ENCODE measurements at regions not wholly inside any gene's neighbourhood (a gene's known extent, or its start where the extent isn't known, plus 50 kb on each side); places are given as distances from the start of the nearest gene placed in this dataset.
A peak's percentile ranks its signal among the peaks of the same experiment; 100 is the strongest.
"Not testable (repeated sequence)": the region's sequence is repeated elsewhere in the genome, so short reads cannot be mapped to it uniquely, and the experiment has no call there.

- DNase-seq, result no peak
Measured at GRCh38 chr6:144897441-144897921, 612.3 kb downstream of the UTRN start.

DNA sequence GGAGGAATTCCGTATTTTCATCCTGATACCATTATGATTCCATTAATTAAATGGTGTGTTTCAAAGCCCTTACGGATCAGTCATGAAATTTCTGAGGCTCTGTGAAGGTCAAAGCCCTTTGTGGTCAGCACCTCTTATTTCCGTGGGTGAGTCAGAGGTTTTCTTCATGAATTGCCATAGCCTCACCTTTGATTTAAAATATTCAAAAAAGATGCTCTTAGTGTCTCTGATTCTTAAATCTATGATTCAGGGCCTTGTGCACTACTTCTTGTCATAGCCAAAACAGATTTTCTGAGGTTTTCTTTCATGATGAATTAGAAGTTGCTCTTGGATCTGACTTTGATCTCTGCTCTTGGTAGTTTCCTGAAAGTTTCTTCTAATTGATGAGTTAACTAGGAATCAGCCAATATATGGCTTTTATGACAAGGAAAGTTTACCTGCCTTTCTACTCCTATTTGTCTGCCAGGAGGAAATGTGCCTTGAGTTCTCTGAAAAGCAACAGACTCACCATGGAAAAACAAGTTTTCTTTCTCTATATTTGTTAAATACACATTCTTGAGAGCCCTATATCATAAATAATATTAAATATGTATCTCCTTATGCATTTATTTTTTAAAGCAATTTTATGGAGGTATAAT, 613.0 kb downstream of the UTRN start:
- no peak for DNase-seq

DNA sequence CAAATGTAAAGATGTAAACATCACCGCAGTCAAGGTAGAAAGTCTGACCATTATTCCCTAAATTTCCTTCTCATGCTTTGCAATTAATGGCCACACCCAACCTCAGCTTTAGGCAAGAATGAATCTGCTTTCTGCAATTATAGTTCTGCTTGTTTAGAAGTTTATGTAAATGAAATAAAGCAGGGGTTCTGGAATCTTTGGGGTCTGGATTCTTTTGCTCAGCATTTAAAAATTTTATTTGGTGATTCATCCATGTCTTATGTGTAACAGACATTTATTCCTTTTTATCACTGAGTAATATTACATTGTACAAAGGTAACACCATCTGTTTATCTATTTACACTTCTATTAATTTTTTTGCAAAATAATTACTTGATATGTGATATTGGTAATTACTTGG, 613.6 kb downstream of the UTRN start:
- DNase-seq, result no peak

GRCh38 chr6:144899161-144899560, 614.0 kb downstream of the UTRN start:
- DNase-seq, result no peak

DNA sequence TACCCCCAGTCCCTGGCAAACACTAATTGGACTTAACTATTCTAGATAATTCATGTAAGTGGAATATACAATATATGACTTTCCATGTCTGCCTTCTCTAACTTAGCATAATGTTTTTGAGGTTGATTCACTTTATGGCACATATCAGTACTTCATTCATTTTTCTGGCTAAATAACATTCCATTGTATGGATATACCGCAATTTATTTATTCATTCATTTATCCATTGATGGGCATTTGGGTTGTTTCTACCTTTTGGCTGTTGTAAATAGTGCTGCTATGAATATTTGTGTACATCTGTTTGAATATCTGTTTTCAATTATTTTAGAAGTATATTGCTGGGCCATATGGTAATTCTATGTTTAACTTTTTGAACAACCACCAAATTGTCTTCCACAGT, 616.3 kb downstream of the UTRN start:
- DNase-seq, result no peak

- DNase-seq, result no peak
Measured at GRCh38 chr6:144908004-144908403, 622.9 kb downstream of the UTRN start.

DNA sequence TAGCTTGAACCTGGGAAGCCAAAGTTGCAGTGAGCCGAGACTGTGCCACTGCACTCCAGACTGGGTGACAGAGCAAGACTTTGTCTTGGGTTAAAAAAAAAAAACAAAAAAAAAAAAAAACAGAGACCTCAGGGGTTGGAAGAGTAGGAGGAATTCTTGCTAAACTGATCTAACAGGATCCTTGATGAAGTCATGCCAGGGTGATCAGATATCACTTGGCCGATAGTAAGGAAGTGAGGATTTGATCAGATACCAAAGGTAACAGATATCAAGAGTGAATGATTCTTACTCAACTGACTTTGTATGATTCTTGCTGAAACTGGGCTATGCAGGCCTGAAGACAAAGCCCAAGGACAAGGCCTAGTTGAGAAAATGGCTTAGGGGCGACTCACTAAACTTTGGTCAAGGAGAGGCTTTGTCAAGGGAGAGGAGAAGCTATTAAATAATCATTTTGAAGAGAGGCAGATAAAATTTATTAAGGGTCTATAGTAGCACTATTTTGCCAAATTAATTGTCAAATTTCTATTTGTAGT, 624.7 kb downstream of the UTRN start:
- no peak for DNase-seq

- no peak for DNase-seq
Measured at GRCh38 chr6:144911322-144911721, 626.2 kb downstream of the UTRN start.

- DNase-seq, result no peak
Measured at GRCh38 chr6:144912474-144912873, 627.3 kb downstream of the UTRN start.

- DNase-seq, result no peak
Measured at GRCh38 chr6:144918073-144918472, 632.9 kb downstream of the UTRN start.

DNA sequence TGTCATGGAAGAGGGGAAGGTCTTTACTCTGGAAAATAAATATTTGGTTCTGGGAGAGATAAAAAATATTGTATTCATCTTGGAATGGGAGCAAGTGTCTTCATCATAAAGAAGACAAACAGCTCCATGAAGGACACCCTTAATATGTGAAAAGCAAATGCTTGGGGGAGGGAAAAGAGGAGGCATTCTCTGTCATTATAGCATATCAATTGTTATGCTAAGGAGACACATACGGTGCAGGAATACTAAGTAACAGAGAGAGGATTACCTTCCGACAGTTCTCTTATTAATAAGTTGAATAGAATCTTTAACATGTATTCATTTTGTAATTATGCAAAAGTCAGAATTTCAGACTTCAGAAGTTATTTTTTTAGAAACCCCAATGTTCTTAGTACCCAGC, 634.4 kb downstream of the UTRN start:
- DNase-seq, result no peak

- DNase-seq, result no peak
Measured at GRCh38 chr6:144920391-144920961, 635.3 kb downstream of the UTRN start.

DNA sequence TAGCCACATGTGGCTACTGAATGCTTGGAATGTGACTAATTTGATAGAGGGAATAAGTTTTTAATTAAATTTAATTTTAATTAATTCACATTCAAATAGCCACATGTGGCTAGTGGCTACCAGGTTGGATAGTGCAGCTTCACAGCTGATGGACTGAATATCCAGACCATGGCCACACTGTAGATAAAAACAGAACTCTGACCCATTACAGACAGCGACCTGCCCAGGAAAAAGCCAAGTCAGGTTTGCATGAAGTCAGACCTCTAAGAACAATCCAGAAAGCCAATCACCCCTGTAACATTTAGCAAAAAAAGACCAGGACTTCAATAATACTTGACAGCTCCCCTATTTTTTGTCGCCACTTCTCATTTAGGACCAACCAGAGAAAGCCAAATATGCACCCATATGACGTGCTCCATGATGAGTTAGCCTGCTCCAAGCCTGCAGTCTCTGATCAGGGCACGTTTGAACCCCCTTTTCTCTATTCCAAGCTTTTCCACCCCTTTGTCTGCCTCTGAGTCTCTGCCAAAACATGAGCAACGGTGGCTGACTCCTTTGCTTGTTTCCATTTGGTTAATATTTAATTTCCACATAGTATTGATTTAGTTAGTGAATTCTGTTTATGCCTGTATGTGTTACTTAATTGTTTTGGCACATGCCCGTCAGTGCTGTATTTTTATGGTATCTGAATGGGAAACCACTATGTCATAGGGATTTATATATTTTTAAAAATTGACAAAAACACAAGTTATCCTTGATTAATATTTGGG, 636.3 kb downstream of the UTRN start:
- DNase-seq, result no peak

DNA sequence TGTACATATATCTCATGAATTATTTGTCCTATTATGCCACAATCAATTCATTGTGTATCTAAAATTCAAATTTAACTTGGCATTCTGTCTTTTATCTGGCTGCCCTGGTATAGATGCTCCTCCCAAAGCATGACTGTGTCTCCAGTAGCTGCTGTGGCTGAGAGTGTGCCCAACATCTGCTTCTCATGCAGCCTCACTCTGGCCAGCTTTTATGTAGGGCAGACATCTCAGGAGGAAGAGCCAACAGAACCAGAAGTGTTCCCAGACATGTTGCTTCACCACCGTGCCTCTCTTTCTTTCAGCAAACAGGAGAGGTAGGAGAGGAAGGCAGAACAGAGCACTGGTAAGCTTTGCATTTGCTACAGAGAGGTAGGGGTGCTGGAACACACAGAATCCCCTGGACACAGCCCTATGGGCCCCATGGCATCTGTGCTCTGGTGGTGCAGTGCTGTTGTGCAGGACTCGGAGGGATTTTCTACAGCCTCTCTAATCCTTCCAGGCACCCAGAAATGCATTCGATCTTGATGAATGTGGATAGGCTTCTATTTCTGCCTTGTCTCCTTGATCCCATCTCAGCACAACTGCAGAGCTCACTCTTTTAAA, 637.1 kb downstream of the UTRN start:
- no peak for DNase-seq

- DNase-seq, result not testable (repeated sequence)
Measured at GRCh38 chr6:144922771-144923490, 637.8 kb downstream of the UTRN start.

DNA sequence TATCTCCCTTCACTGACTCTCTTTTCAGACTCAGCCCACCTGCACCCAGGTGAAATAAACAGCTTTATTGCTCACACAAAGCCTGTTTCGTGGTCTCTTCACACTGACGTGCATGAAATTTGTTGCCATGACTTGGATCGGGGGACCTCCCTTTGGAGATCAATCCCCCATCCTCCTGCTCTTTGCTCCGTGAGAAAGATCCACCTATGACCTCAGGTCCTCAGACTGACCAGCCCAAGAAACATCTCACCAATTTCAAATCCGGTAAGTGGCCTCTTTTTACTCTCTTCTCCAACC, 638.3 kb downstream of the UTRN start:
- not testable (repeated sequence) for DNase-seq

- no peak for DNase-seq
Measured at GRCh38 chr6:144928847-144929246, 643.7 kb downstream of the UTRN start.

DNA sequence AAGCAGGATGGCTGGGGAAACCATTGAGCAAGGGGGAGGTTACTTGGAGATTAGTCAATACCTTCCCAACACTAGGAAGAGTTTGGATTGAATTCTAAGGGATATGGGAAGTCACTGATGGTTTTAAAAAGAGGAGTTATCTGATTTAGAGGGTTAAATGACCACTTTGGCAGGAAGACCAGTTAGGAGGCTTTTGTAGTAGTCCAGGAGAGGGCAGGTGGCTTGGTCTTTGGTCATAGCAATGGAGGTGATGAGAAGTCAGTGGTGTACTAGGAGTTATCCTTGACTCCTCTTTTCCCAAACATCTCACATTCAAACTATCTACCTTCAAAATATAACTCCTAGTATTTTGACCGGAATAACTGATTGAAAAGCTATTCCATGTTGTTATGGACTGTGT, 644.1 kb downstream of the UTRN start:
- no peak for DNase-seq

- DNase-seq, result peak; percentile 9
Measured at GRCh38 chr6:144931172-144932035, 646.3 kb downstream of the UTRN start.

DNA sequence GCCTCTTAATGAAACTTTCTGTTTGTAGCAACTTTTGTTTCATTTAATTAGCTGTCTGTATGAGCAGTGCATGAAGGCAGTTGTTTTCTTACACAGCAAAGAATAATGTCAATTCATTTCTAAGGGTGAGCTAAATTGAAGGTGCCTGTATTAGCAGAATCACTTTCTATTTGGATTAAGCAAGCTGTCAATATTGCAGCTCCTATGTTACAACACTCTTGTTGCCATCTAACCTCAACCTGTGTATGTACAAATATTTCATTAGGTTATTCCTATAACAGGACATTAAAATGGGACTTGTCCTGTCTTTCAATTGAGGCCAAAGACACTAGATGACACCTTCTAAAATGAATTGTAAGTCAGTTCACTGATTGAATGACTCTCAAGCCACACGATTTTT, 647.5 kb downstream of the UTRN start:
- no peak for DNase-seq

DNA sequence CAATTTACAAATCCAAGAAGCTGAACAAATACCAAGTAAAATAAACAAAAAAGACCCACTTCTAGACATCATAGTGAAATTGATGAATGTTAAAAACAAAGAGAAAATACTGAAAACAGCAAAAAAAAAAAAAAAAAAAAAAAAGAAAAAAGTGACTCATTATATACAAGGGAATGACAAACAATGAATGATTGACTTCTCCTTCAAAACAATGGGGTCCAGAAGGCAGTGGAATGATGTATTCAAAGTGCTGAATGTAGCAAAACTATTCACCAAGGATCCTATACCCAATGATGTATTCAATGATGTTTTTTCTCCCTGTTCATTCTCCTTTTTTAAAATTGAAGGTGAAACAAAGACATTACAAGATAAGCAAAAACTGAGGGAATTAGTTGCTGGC, 650.0 kb downstream of the UTRN start:
- DNase-seq, result no peak

GRCh38 chr6:144935661-144936060, 650.5 kb downstream of the UTRN start:
- DNase-seq, result no peak

Data from stimulated activated CD4-positive, alpha-beta T cell treated with anti-CD3 and anti-CD28 coated beads, Interleukin-12 subunit alpha, Interleukin-12 subunit beta, amount 100 ng/mL, for 4 hours (primary cell).